ENCODE measurements at regions not wholly inside any gene's neighbourhood (a gene's known extent, or its start where the extent isn't known, plus 50 kb on each side); places are given as distances from the start of the nearest gene placed in this dataset.

GRCh38 chr2:16774091-16774490, 108.5 kb upstream of the CYRIA start:
- H3K4me3 ChIP-seq (ENCODE audit: low read depth in 1 of 2, low read length in 2 of 2): no peak overlapping the region
- WGBS, 2 donors: 65 to 81% methylated on average over 2 of the region's 2 CpGs
- no peaks in the 10 kb centered on the region for H3K4me1 ChIP-seq (ENCODE audit: control insufficient read depth in 2 of 2, insufficient read depth in 2 of 2, low read length in 1 of 2)
- no peaks in the 10 kb centered on the region for H3K36me3 ChIP-seq (ENCODE audit: control insufficient read depth in 2 of 2, insufficient read depth in 2 of 2, low read length in 1 of 2)
- H3K27me3 ChIP-seq (ENCODE audit: control insufficient read depth in 1 of 2, insufficient read depth in 2 of 2, low read length in 2 of 2): no peaks in the 10 kb centered on the region
- H3K27ac ChIP-seq (ENCODE audit: low read depth in 2 of 2, low read length in 1 of 2): no peak overlapping the region
- H3K9me3 ChIP-seq (ENCODE audit: control insufficient read depth in 2 of 2, insufficient read depth in 1 of 2, low read depth in 1 of 2, low read length in 1 of 2): no peaks in the 10 kb centered on the region

GRCh38 chr2:16773080-16773713, 107.6 kb upstream of the CYRIA start:
- Histone ChIP-seq H3K27me3 (ENCODE audit: control insufficient read depth in 1 of 2, insufficient read depth in 2 of 2, low read length in 2 of 2) (no peaks in the 10 kb centered on the region), H3K27ac (ENCODE audit: low read depth in 2 of 2, low read length in 1 of 2) (no peak overlapping the region), H3K4me3 (ENCODE audit: low read depth in 1 of 2, low read length in 2 of 2) (no peak overlapping the region), H3K9me3 (ENCODE audit: control insufficient read depth in 2 of 2, insufficient read depth in 1 of 2, low read depth in 1 of 2, low read length in 1 of 2) (no peaks in the 10 kb centered on the region), H3K36me3 (ENCODE audit: control insufficient read depth in 2 of 2, insufficient read depth in 2 of 2, low read length in 1 of 2) (no peaks in the 10 kb centered on the region), H3K4me1 (ENCODE audit: control insufficient read depth in 2 of 2, insufficient read depth in 2 of 2, low read length in 1 of 2) (no peaks in the 10 kb centered on the region)
- 22 to 23% methylated on average over 8 of the region's 8 CpGs for WGBS, 2 donors

- Histone ChIP-seq H3K4me3 (ENCODE audit: low read depth in 1 of 2, low read length in 2 of 2) (no peak overlapping the region), H3K27me3 (ENCODE audit: control insufficient read depth in 1 of 2, insufficient read depth in 2 of 2, low read length in 2 of 2) (no peaks in the 10 kb centered on the region), H3K9me3 (ENCODE audit: control insufficient read depth in 2 of 2, insufficient read depth in 1 of 2, low read depth in 1 of 2, low read length in 1 of 2) (no peaks in the 10 kb centered on the region), H3K27ac (ENCODE audit: low read depth in 2 of 2, low read length in 1 of 2) (no peak overlapping the region), H3K4me1 (ENCODE audit: control insufficient read depth in 2 of 2, insufficient read depth in 2 of 2, low read length in 1 of 2) (no peaks in the 10 kb centered on the region), H3K36me3 (ENCODE audit: control insufficient read depth in 2 of 2, insufficient read depth in 2 of 2, low read length in 1 of 2) (no peaks in the 10 kb centered on the region)
- WGBS, 2 donors: 74 to 77% methylated on average over 3 of the region's 3 CpGs
Observed at GRCh38 chr2:16767789-16768476, 102.3 kb upstream of the CYRIA start.

- Histone ChIP-seq H3K9me3 (ENCODE audit: control insufficient read depth in 2 of 2, insufficient read depth in 1 of 2, low read depth in 1 of 2, low read length in 1 of 2) (no peaks in the 10 kb centered on the region), H3K27ac (ENCODE audit: low read depth in 2 of 2, low read length in 1 of 2) (no peak overlapping the region), H3K4me1 (ENCODE audit: control insufficient read depth in 2 of 2, insufficient read depth in 2 of 2, low read length in 1 of 2) (no peaks in the 10 kb centered on the region), H3K4me3 (ENCODE audit: low read depth in 1 of 2, low read length in 2 of 2) (no peak overlapping the region), H3K27me3 (ENCODE audit: control insufficient read depth in 1 of 2, insufficient read depth in 2 of 2, low read length in 2 of 2) (no peaks in the 10 kb centered on the region), H3K36me3 (ENCODE audit: control insufficient read depth in 2 of 2, insufficient read depth in 2 of 2, low read length in 1 of 2) (no peaks in the 10 kb centered on the region)
- WGBS, 2 donors: 61 to 73% methylated on average over 7 of the region's 7 CpGs
Observed at GRCh38 chr2:16765356-16765755, 99.7 kb upstream of the CYRIA start.

GRCh38 chr2:16764487-16764886, 98.9 kb upstream of the CYRIA start:
- Histone ChIP-seq H3K36me3 (ENCODE audit: control insufficient read depth in 2 of 2, insufficient read depth in 2 of 2, low read length in 1 of 2) (no peaks in the 10 kb centered on the region), H3K4me1 (ENCODE audit: control insufficient read depth in 2 of 2, insufficient read depth in 2 of 2, low read length in 1 of 2) (no peaks in the 10 kb centered on the region), H3K9me3 (ENCODE audit: control insufficient read depth in 2 of 2, insufficient read depth in 1 of 2, low read depth in 1 of 2, low read length in 1 of 2) (no peaks in the 10 kb centered on the region), H3K27me3 (ENCODE audit: control insufficient read depth in 1 of 2, insufficient read depth in 2 of 2, low read length in 2 of 2) (no peaks in the 10 kb centered on the region), H3K27ac (ENCODE audit: low read depth in 2 of 2, low read length in 1 of 2) (no peak overlapping the region), H3K4me3 (ENCODE audit: low read depth in 1 of 2, low read length in 2 of 2) (no peak overlapping the region)
- 85 to 90% methylated on average over 4 of the region's 4 CpGs for WGBS, 2 donors

GRCh38 chr2:16763493-16763899, 97.9 kb upstream of the CYRIA start:
- Histone ChIP-seq H3K4me1 (ENCODE audit: control insufficient read depth in 2 of 2, insufficient read depth in 2 of 2, low read length in 1 of 2) (no peaks in the 10 kb centered on the region), H3K27me3 (ENCODE audit: control insufficient read depth in 1 of 2, insufficient read depth in 2 of 2, low read length in 2 of 2) (no peaks in the 10 kb centered on the region), H3K27ac (ENCODE audit: low read depth in 2 of 2, low read length in 1 of 2) (no peak overlapping the region), H3K4me3 (ENCODE audit: low read depth in 1 of 2, low read length in 2 of 2) (no peak overlapping the region), H3K36me3 (ENCODE audit: control insufficient read depth in 2 of 2, insufficient read depth in 2 of 2, low read length in 1 of 2) (no peaks in the 10 kb centered on the region), H3K9me3 (ENCODE audit: control insufficient read depth in 2 of 2, insufficient read depth in 1 of 2, low read depth in 1 of 2, low read length in 1 of 2) (no peaks in the 10 kb centered on the region)
- 61 to 69% methylated on average over 4 of the region's 4 CpGs for WGBS, 2 donors

GRCh38 chr2:16763056-16763455, 97.4 kb upstream of the CYRIA start:
- no peaks in the 10 kb centered on the region for H3K27me3 ChIP-seq (ENCODE audit: control insufficient read depth in 1 of 2, insufficient read depth in 2 of 2, low read length in 2 of 2)
- no peak overlapping the region for H3K27ac ChIP-seq (ENCODE audit: low read depth in 2 of 2, low read length in 1 of 2)
- H3K4me3 ChIP-seq (ENCODE audit: low read depth in 1 of 2, low read length in 2 of 2): no peak overlapping the region
- H3K36me3 ChIP-seq (ENCODE audit: control insufficient read depth in 2 of 2, insufficient read depth in 2 of 2, low read length in 1 of 2): no peaks in the 10 kb centered on the region
- H3K4me1 ChIP-seq (ENCODE audit: control insufficient read depth in 2 of 2, insufficient read depth in 2 of 2, low read length in 1 of 2): no peaks in the 10 kb centered on the region
- no peaks in the 10 kb centered on the region for H3K9me3 ChIP-seq (ENCODE audit: control insufficient read depth in 2 of 2, insufficient read depth in 1 of 2, low read depth in 1 of 2, low read length in 1 of 2)
- WGBS, 2 donors: 53 to 69% methylated on average over 2 of the region's 2 CpGs

GRCh38 chr2:16760426-16760825, 94.8 kb upstream of the CYRIA start:
- Histone ChIP-seq H3K4me1 (ENCODE audit: control insufficient read depth in 2 of 2, insufficient read depth in 2 of 2, low read length in 1 of 2) (no peaks in the 10 kb centered on the region), H3K27ac (ENCODE audit: low read depth in 2 of 2, low read length in 1 of 2) (no peak overlapping the region), H3K36me3 (ENCODE audit: control insufficient read depth in 2 of 2, insufficient read depth in 2 of 2, low read length in 1 of 2) (no peaks in the 10 kb centered on the region), H3K9me3 (ENCODE audit: control insufficient read depth in 2 of 2, insufficient read depth in 1 of 2, low read depth in 1 of 2, low read length in 1 of 2) (no peaks in the 10 kb centered on the region), H3K4me3 (ENCODE audit: low read depth in 1 of 2, low read length in 2 of 2) (no peak overlapping the region), H3K27me3 (ENCODE audit: control insufficient read depth in 1 of 2, insufficient read depth in 2 of 2, low read length in 2 of 2) (no peaks in the 10 kb centered on the region)
- 53 to 65% methylated on average over 3 of the region's 3 CpGs for WGBS, 2 donors

- WGBS, 2 donors: 23 to 28% methylated on average over 21 of the region's 21 CpGs
- Histone ChIP-seq H3K9me3 (ENCODE audit: control insufficient read depth in 2 of 2, insufficient read depth in 1 of 2, low read depth in 1 of 2, low read length in 1 of 2) (no peaks in the 10 kb centered on the region), H3K4me3 (ENCODE audit: low read depth in 1 of 2, low read length in 2 of 2) (no peak overlapping the region), H3K4me1 (ENCODE audit: control insufficient read depth in 2 of 2, insufficient read depth in 2 of 2, low read length in 1 of 2) (no peaks in the 10 kb centered on the region), H3K27me3 (ENCODE audit: control insufficient read depth in 1 of 2, insufficient read depth in 2 of 2, low read length in 2 of 2) (no peaks in the 10 kb centered on the region), H3K27ac (ENCODE audit: low read depth in 2 of 2, low read length in 1 of 2) (no peak overlapping the region), H3K36me3 (ENCODE audit: control insufficient read depth in 2 of 2, insufficient read depth in 2 of 2, low read length in 1 of 2) (no peaks in the 10 kb centered on the region)
Observed at GRCh38 chr2:16756831-16757644, 91.4 kb upstream of the CYRIA start.

Data from esophagus (tissue), 2 donors.